GM21390 (cell line): ENCODE measurements at regions not wholly inside any gene's neighbourhood (a gene's known extent, or its start where the extent isn't known, plus 50 kb on each side); places are given as distances from the start of the nearest gene placed in this dataset.

Experiments used
- ATAC-seq: cut with Tn5 transposase; IDR thresholded peaks from one replicate; pipeline ENCODE4 v1.9.1; 2021; ENCODE audit not compliant: unreplicated experiment

- no peak for ATAC-seq
Measured at GRCh38 chr16:73177729-73178295, 129.9 kb upstream of the ZFHX3 start.

- ATAC-seq = no peak
Measured at GRCh38 chr16:73176577-73177013, 128.7 kb upstream of the ZFHX3 start.

GRCh38 chr16:73172973-73173709 is 125.2 kb upstream of the ZFHX3 start:
- no peak for ATAC-seq

- ATAC-seq = no peak
Measured at GRCh38 chr16:73172241-73172972, 124.5 kb upstream of the ZFHX3 start.

- ATAC-seq = no peak
Measured at GRCh38 chr16:73171901-73172240, 123.9 kb upstream of the ZFHX3 start.

- ATAC-seq = no peak
Measured at GRCh38 chr16:73171380-73171779, 123.5 kb upstream of the ZFHX3 start.

- ATAC-seq = no peak
Measured at GRCh38 chr16:73170612-73171038, 122.7 kb upstream of the ZFHX3 start.

- ATAC-seq = no peak
Measured at GRCh38 chr16:73166947-73167550, 119.1 kb upstream of the ZFHX3 start.

GRCh38 chr16:73166441-73166851 is 118.5 kb upstream of the ZFHX3 start:
- no peak for ATAC-seq

GRCh38 chr16:73163238-73163815 is 115.4 kb upstream of the ZFHX3 start:
- no peak for ATAC-seq

- ATAC-seq = no peak
Measured at GRCh38 chr16:73161977-73162376, 114.0 kb upstream of the ZFHX3 start.

GRCh38 chr16:73159296-73159695 is 111.4 kb upstream of the ZFHX3 start:
- no peak for ATAC-seq

GRCh38 chr16:73157861-73158260 is 109.9 kb upstream of the ZFHX3 start:
- no peak for ATAC-seq

GRCh38 chr16:73154063-73154870 is 106.3 kb upstream of the ZFHX3 start:
- no peak for ATAC-seq

- no peak for ATAC-seq
Measured at GRCh38 chr16:73152386-73153125, 104.6 kb upstream of the ZFHX3 start.

- ATAC-seq = no peak
Measured at GRCh38 chr16:73151941-73152340, 104.0 kb upstream of the ZFHX3 start.

- ATAC-seq = no peak
Measured at GRCh38 chr16:73151225-73151624, 103.3 kb upstream of the ZFHX3 start.

GRCh38 chr16:73150786-73151185 is 102.9 kb upstream of the ZFHX3 start:
- no peak for ATAC-seq

GRCh38 chr16:73149334-73149733 is 101.4 kb upstream of the ZFHX3 start:
- no peak for ATAC-seq

GRCh38 chr16:73147958-73148357 is 100.0 kb upstream of the ZFHX3 start:
- ATAC-seq = no peak
